Colonic mucosa (tissue), 4 donors: ENCODE measurements at regions not wholly inside any gene's neighbourhood (a gene's known extent, or its start where the extent isn't known, plus 50 kb on each side); places are given as distances from the start of the nearest gene placed in this dataset.

ENCODE experiments used
- DNase-seq: peaks from one replicate; pipeline ENCODE4 v3.0.0-alpha.2; 2020
- H3K27ac ChIP-seq: fragments of 200-600 bp; one replicate; pipeline ENCODE4 v1.8.0; 2021
- H3K27me3 ChIP-seq: fragments of 200-600 bp; one replicate; pipeline ENCODE4 v1.8.0; 2021
- H3K36me3 ChIP-seq: fragments of 200-600 bp; one replicate; pipeline ENCODE4 v1.8.0; 2021
- H3K4me1 ChIP-seq: fragments of 200-600 bp; one replicate; pipeline ENCODE4 v1.8.0; 2021; ENCODE audit warnings: mild to moderate bottlenecking
- H3K4me3 ChIP-seq: fragments of 200-600 bp; one replicate; pipeline ENCODE4 v1.8.0; 2021
- H3K9ac ChIP-seq, 2 donors: one replicate each; pipeline ENCODE4 v1.7.0; 2013; ENCODE audit warnings: control low read depth in 2 of 2, low read depth in 2 of 2, low read length in 2 of 2
- H3K9me3 ChIP-seq: fragments of 200-600 bp; one replicate; pipeline ENCODE4 v1.8.0; 2021
- CTCF ChIP-seq: fragments of 200-600 bp; IDR thresholded peaks from one replicate; pipeline ENCODE4 v1.8.0; 2022; ENCODE audit warnings: antibody characterized with exemption, mild to moderate bottlenecking
- intact Hi-C: fragments of 100-400 bp; cut with DNase I; formaldehyde crosslinking; loops from one replicate; pipeline ENCODE4 v1.14.1; 2022
- donor health status: healthy.
- donor health status: DM: no; HTN: no; CAD: no.
- donor health status: DM: no; HTN: no; CAD: no.

GRCh38 chr11:98564233-98564632 lies 456.5 kb upstream of the CNTN5 start:
- Histone ChIP-seq H3K9ac (no peak overlapping the region), H3K27ac (no peak overlapping the region), H3K4me1 (no peaks in the 10 kb centered on the region), H3K4me3 (no peak overlapping the region), H3K9me3 (no peaks in the 10 kb centered on the region), H3K27me3 (no peaks in the 10 kb centered on the region), H3K36me3 (no peaks in the 10 kb centered on the region)
- intact Hi-C loops, result no loop called here
- TF ChIP-seq CTCF, result no peak
- DNase-seq, result no peak

GRCh38 chr11:98564881-98565280 lies 455.9 kb upstream of the CNTN5 start:
- Histone ChIP-seq H3K9ac (no peak overlapping the region), H3K27me3 (no peaks in the 10 kb centered on the region), H3K9me3 (no peaks in the 10 kb centered on the region), H3K4me1 (no peaks in the 10 kb centered on the region), H3K36me3 (no peaks in the 10 kb centered on the region), H3K4me3 (no peak overlapping the region), H3K27ac (no peak overlapping the region)
- DNase-seq, result no peak
- TF ChIP-seq CTCF, result no peak
- intact Hi-C loops, result no loop called here

- H3K9me3 ChIP-seq, result no peaks in the 10 kb centered on the region
- H3K4me3 ChIP-seq, result no peak overlapping the region
- TF ChIP-seq CTCF, result no peak
- no peak overlapping the region for H3K9ac ChIP-seq
- H3K36me3 ChIP-seq, result no peaks in the 10 kb centered on the region
- no peaks in the 10 kb centered on the region for H3K27me3 ChIP-seq
- intact Hi-C loops, result no loop called here
- DNase-seq, result no peak
- no peak overlapping the region for H3K27ac ChIP-seq
- no peaks in the 10 kb centered on the region for H3K4me1 ChIP-seq
These were observed 455.4 kb upstream of the CNTN5 start for GRCh38 chr11:98565311-98565710.

GRCh38 chr11:98566978-98567377 lies 453.8 kb upstream of the CNTN5 start:
- Histone ChIP-seq H3K27ac (no peak overlapping the region), H3K9ac (no peak overlapping the region), H3K4me1 (no peaks in the 10 kb centered on the region), H3K36me3 (no peaks in the 10 kb centered on the region), H3K27me3 (no peaks in the 10 kb centered on the region), H3K4me3 (no peak overlapping the region), H3K9me3 (no peaks in the 10 kb centered on the region)
- DNase-seq, result no peak
- intact Hi-C loops, result no loop called here
- TF ChIP-seq CTCF, result no peak

GRCh38 chr11:98568013-98568412 lies 452.7 kb upstream of the CNTN5 start:
- TF ChIP-seq CTCF, result no peak
- H3K27me3 ChIP-seq, result no peaks in the 10 kb centered on the region
- H3K4me3 ChIP-seq, result no peak overlapping the region
- no peaks in the 10 kb centered on the region for H3K36me3 ChIP-seq
- H3K4me1 ChIP-seq, result no peaks in the 10 kb centered on the region
- no peak overlapping the region for H3K27ac ChIP-seq
- no peak overlapping the region for H3K9ac ChIP-seq
- no peaks in the 10 kb centered on the region for H3K9me3 ChIP-seq
- no peak for DNase-seq
- intact Hi-C loops, result no loop called here

GRCh38 chr11:98572941-98573340 lies 447.8 kb upstream of the CNTN5 start:
- no peaks in the 10 kb centered on the region for H3K9me3 ChIP-seq
- no peak overlapping the region for H3K9ac ChIP-seq
- H3K27me3 ChIP-seq, result no peaks in the 10 kb centered on the region
- TF ChIP-seq CTCF, result no peak
- intact Hi-C loops, result no loop called here
- H3K4me1 ChIP-seq, result no peaks in the 10 kb centered on the region
- H3K36me3 ChIP-seq, result no peaks in the 10 kb centered on the region
- H3K27ac ChIP-seq, result no peak overlapping the region
- no peak overlapping the region for H3K4me3 ChIP-seq
- no peak for DNase-seq
